GM21381 (cell line): ENCODE measurements at regions not wholly inside any gene's neighbourhood (a gene's known extent, or its start where the extent isn't known, plus 50 kb on each side); places are given as distances from the start of the nearest gene placed in this dataset.
"Not testable (repeated sequence)": the region's sequence is repeated elsewhere in the genome, so short reads cannot be mapped to it uniquely, and the experiment has no call there.

Experiments
- ATAC-seq: cut with Tn5 transposase; IDR thresholded peaks from one replicate; pipeline ENCODE4 v1.9.1; 2021; ENCODE audit warnings: mild to moderate bottlenecking, moderate library complexity; ENCODE audit not compliant: unreplicated experiment

DNA sequence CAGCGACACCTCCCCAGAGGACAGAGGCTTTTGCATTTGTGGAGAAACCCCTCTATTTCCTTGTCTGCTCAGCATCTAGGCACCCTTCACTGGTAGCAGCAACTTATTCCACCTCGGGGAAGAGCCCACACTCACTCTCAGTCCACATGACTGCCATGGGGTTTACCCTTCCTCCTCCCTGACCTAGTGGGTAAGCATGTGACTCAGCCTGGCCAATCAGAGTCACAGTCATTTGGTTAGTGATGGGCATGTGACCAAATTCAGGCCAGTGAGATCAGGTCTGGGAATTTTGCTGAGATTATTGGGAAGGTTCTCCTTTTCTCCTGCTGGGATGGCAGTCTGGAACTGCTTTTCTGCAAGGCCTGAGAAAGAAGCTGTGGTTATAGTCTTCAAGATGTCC lies 145.7 kb upstream of the PHACTR3 start:
- ATAC-seq: no peak

GRCh38 chr20:59459586-59459985 lies 144.8 kb upstream of the PHACTR3 start:
- no peak for ATAC-seq

GRCh38 chr20:59460352-59460751 lies 144.0 kb upstream of the PHACTR3 start:
- ATAC-seq: no peak

DNA sequence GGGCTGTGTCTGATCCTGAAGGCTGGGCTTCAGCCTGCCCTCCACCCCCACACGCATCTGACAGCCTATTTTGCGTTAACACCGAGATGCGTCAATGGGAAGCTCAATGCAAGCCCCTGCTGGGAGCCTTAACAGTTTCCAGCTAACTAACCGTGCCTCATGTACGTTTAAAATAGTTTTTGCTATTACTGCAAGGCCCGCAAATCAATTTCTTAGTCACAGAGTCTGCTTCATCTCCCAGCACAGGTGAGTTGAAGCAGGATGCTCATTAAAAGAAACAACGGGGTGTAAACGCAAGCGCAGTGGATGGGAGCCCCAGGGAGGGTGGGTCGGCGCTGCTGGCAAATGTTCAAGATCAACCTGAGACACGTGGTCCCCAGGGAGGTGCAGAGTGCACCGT lies 142.8 kb upstream of the PHACTR3 start:
- no peak for ATAC-seq

- no peak for ATAC-seq
These were observed 142.1 kb upstream of the PHACTR3 start for GRCh38 chr20:59462249-59462648.

- no peak for ATAC-seq
These were observed 140.8 kb upstream of the PHACTR3 start for GRCh38 chr20:59463541-59463940.

DNA sequence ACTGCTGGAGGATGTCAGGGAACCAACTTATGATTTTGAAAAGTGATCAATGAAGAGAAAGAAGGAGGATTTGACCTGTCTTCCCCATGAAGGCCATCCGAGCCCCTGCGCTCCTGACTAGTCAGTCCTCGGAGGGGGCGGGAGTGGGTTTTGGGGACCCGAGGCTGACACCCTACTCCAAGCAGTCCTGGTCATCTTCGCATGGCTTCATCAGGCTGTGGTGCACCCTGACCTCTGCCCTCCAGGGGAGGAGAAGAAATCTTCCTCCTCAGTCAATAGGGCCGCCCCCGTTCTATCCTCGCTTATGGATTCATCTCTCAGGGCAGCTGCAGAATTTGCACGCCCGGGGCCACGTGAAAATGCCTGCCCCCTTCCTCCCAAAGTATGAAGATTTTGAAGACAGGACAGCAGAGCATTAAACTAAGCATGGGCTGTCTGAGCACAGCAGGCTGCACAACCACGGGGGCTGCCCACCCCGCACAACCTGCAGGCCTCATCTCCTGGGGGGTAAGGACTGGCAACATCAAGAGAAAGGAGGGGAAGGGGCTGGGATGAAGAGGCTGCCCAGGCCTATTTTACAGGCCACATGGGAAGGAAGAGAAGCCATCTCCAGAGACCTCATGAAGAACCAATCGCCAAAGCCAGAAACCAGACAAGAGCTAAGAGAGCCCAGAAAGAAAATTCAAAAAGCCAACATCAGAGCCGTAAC lies 138.1 kb upstream of the PHACTR3 start:
- ATAC-seq: no peak

DNA sequence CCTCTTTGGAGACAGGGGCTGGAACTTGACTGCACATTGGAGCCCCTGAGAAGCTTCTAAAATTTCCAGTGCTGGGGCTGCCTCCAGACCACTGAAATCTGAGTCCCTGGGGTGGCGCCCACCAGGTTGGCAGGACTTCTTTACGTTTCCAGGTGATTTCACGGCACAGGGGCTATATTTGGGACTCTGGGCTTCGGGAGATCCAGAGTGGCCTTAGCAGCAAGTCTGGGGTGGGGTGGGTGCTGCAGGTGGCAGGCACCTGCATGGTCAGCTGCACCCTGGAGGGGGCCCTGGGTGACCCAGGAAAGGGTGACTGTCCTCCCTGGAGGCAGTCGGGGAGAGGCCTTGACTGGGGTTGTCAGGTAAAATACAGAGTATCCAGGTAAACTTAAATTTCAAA lies 135.5 kb upstream of the PHACTR3 start:
- no peak for ATAC-seq

GRCh38 chr20:59469267-59470252 lies 134.8 kb upstream of the PHACTR3 start:
- ATAC-seq: no peak

DNA sequence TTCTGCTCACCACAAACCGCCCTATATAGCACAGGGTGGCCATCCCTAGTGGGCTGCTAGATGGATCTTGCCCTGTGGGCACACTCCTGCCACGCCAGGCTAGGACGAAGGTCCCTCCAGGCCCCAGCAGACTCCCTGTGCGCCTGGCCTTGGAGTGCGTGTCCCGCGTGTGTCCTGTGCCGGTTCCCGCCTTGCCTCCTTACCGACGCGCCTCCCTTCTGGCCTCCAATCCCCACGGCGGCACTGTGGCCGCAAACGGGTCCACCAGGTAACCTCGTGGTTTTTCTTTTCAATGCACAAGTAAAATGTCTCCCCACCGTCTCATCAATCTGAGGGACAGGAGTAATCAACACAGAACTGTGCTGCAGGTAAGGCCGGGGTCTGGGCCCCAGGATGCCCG lies 133.8 kb upstream of the PHACTR3 start:
- ATAC-seq: no peak

DNA sequence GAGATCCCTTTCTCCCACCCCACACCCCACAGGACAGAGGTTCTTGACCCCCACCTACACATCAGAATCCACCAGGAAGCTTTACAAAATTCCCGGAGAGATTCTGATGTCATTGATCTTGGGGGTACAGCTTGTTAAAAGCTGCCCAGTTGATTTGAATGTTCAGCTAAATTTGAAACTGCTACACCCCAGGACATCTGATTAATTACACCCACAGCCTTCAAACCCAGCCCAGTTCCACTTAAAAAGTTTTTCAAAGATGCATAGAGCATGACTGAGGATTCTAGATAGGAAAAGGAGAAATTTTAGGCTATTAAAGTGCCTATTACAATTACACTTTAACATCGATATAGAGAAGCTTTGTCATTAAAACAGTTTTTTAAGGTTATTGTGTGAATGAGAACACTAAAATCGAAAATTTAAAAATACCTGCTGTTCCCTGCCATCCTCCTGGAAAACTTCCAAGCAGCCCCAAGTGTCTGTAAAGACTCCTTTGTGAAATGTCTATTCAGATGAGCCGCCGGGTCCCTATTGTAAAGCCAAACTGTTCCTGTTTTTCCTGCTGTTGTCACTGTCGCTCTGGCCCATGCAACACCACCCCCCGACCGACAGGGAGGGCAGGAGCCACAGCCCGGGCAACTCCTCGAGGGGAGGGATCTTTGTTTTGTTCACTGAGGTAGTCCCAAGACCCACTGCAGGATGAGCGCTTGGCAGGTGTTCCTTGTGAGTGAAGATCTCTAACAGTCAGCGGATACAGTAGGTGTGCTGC lies 132.5 kb upstream of the PHACTR3 start:
- ATAC-seq: no peak

GRCh38 chr20:59473742-59474141 lies 130.6 kb upstream of the PHACTR3 start:
- no peak for ATAC-seq

GRCh38 chr20:59481067-59481466 lies 123.3 kb upstream of the PHACTR3 start:
- no peak for ATAC-seq

- no peak for ATAC-seq
These were observed 122.8 kb upstream of the PHACTR3 start for GRCh38 chr20:59481477-59482018.

DNA sequence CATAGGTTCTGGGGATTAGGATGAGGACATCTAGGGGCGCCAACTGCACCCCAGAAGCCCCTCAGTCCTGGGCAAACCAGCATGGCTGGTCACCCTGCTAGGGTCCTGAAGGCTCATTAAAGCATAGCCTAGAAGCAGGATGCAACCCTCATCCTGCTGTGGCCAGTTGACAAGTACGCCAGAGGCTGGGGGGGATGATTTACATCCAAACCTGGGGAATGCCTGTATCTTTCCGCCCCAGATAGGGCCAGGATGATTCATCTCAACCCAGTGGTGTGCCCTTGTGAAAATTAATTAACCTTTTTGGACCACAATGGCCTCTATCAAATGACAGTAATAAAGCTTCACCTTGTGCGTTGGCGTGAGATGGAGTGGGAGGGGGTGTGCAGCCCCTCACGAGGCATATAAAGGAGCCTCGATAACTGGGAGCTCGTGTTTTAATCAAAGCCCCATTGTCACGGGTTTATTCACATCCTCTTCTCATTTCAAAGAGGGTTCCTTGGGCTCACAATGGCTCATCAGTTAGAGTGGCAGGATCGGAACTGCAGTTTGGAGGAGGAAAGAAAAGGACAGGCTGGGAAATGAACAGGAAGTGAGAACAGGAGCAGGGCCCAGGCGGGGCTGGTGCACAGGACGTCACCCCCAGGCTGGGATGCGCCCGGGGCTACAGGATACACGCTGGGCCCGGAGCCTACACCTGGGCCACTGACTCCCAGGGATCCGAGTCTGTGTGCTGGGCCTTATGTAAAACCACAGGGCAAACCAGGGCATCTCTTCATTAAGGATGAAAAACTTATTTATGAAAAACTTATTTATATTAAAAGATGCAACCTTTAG lies 121.8 kb upstream of the PHACTR3 start:
- ATAC-seq: no peak

DNA sequence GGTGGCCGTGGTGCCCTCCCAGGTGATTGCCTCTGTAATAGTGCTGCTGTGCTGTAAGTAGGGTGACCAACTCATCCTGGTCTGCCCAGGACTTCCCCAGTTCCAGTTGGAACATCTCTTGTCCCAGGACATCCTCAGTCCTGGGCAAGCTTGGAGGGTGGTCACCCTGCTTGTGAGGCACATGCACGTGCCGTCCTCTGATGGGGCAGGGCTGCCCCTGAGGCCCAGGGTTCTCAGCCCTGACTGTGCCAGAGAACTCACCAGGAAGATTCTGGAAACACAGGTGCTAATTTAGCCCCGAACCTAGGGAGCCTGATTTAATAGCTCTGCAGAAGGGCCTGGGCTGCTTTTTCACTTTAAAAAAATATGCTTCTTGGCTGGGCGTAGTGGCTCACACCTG lies 120.9 kb upstream of the PHACTR3 start:
- no peak for ATAC-seq

GRCh38 chr20:59484228-59484627 lies 120.1 kb upstream of the PHACTR3 start:
- ATAC-seq: no peak

DNA sequence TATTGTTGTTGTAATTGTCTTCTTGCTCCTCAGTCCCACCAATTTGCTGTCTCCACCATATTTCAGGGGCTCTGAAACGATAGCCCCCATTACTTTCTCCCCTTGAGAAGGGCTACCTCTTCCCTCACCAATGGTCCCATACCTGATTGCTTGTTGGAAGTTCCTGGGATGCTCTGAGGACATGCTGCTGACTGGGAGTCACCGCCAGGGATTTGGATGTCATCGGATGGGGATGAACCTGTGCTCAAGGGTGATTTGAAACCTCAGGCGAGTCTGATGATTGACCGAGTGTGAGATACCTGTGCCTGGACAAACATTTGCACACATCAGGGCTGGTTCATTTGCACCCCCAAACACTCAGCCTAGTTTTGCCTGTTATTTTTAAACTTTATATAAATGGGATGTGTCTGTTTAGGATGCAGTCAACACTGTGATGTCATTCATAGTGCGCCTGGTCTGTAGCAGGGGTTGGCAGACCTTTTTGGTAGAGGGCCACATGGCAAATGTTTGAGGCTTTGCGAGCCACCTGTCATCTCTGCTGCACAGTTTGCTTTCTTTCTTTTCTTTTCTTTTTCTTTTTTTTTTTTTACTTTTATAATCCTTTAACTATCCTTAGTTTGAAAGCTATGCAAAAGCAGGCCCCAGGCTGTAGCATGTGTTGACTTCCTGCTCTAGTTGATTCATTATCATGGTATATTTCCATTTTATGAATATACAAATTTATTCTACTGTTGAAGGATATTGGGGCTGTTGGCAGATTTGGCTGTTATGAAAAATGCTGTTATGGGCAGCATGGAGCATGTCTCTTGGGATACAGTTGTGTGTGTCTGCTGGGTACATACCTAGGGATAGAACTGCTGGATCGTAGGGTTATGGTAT lies 118.5 kb upstream of the PHACTR3 start:
- no peak for ATAC-seq

DNA sequence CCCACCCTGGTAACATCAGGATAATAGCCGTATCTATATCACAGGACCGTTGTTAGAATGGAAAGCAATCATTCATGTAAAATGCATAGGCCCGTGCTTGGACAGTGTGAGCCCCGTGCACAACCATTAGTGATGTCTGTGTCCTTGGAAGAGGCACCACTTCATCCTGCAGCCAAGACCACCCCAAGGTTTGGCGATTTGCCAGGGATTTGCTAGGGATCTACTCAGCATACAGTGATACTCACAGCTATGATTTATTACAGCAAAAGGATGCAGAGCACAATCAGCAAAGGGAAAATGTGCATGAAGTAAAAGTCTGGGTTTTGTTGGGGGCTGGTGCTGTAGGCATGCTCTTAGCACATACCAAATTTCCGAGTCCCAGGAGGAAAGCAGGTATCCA lies 115.9 kb upstream of the PHACTR3 start:
- ATAC-seq: not testable (repeated sequence)
